ENCODE measurements at regions not wholly inside any gene's neighbourhood (a gene's known extent, or its start where the extent isn't known, plus 50 kb on each side); places are given as distances from the start of the nearest gene placed in this dataset.

- no TSS peak for BruUV-seq (replicated peaks)
- TF ChIP-seq TCF7L2 (IDR thresholded peaks at IDR 0.05; ENCODE audit: low read depth, low read length) (no peak), REST (IDR thresholded peaks at IDR 0.05; ENCODE audit: insufficient read depth in 1 of 2, low read depth in 2 of 2, low read length in 1 of 2) (no peak), CTCF (IDR thresholded peaks at IDR 0.05) (no peak), POLR2AphosphoS5 (IDR thresholded peaks at IDR 0.05; ENCODE audit: low read depth, low read length) (no peak), SIN3A (IDR thresholded peaks at IDR 0.05; ENCODE audit: borderline replicate concordance, insufficient read depth, low read depth, low read length) (no peak)
Measured at GRCh38 chr22:48895831-48896765, 931.6 kb downstream of the BRD1 start.

GRCh38 chr22:48895336-48895735, 932.3 kb downstream of the BRD1 start:
- H3K4me1 ChIP-seq (ENCODE audit: control insufficient read depth, insufficient read depth, low read length): no peaks in the 10 kb centered on the region
- no peak for ATAC-seq
- H3K27ac ChIP-seq (ENCODE audit: low read length): no peak overlapping the region
- TF ChIP-seq CTCF (IDR thresholded peaks at IDR 0.05): no peak
- no peak for TF ChIP-seq SIN3A (IDR thresholded peaks at IDR 0.05; ENCODE audit: borderline replicate concordance, insufficient read depth, low read depth, low read length)
- no peak for TF ChIP-seq POLR2AphosphoS5 (IDR thresholded peaks at IDR 0.05; ENCODE audit: low read depth, low read length)
- TF ChIP-seq TCF7L2 (IDR thresholded peaks at IDR 0.05; ENCODE audit: low read depth, low read length): no peak
- no peak for TF ChIP-seq REST (IDR thresholded peaks at IDR 0.05; ENCODE audit: insufficient read depth in 1 of 2, low read depth in 2 of 2, low read length in 1 of 2)
- no peaks in the 10 kb centered on the region for H3K36me3 ChIP-seq (ENCODE audit: control insufficient read depth, insufficient read depth, low read length)
- intact Hi-C loops (cut with micrococcal nuclease; ENCODE audit: unreplicated experiment): no loop called here
- ChIA-PET POLR2A (no interaction called here), CTCF (no interaction called here)
- no TSS peak for BruUV-seq (replicated peaks)
- H3K9me3 ChIP-seq (ENCODE audit: control insufficient read depth, insufficient read depth, low read depth, low read length): no peaks in the 10 kb centered on the region
- H3K27me3 ChIP-seq (ENCODE audit: control insufficient read depth, insufficient read depth, low read length): no peaks in the 10 kb centered on the region
- H3K4me3 ChIP-seq (ENCODE audit: low read depth in 2 of 2, low read length in 2 of 2): no peak overlapping the region
- no peak for DNase-seq (ENCODE audit: low read depth, low spot score)
- in situ Hi-C loops (cut with HindIII; ENCODE audit: low pct_unique_long_range_greater_than_20kb, low sequenced_read_pairs): no loop called here

More at GRCh38 chr22:48895831-48896765, 931.6 kb downstream of the BRD1 start:
- Histone ChIP-seq H3K9me3 (ENCODE audit: control insufficient read depth, insufficient read depth, low read depth, low read length) (no peaks in the 10 kb centered on the region), H3K4me3 (ENCODE audit: low read depth in 2 of 2, low read length in 2 of 2) (no peak overlapping the region), H3K36me3 (ENCODE audit: control insufficient read depth, insufficient read depth, low read length) (no peaks in the 10 kb centered on the region), H3K4me1 (ENCODE audit: control insufficient read depth, insufficient read depth, low read length) (no peaks in the 10 kb centered on the region), H3K27ac (ENCODE audit: low read length) (no peak overlapping the region), H3K27me3 (ENCODE audit: control insufficient read depth, insufficient read depth, low read length) (no peaks in the 10 kb centered on the region)
- no peak for DNase-seq (ENCODE audit: low read depth, low spot score)
- no peak for ATAC-seq
- in situ Hi-C loops (cut with HindIII; ENCODE audit: low pct_unique_long_range_greater_than_20kb, low sequenced_read_pairs): no loop called here
- ChIA-PET POLR2A (no interaction called here), CTCF (no interaction called here)
- intact Hi-C loops (cut with micrococcal nuclease; ENCODE audit: unreplicated experiment): no loop called here

All from Panc1 (cell line).